DMS79 (cell line): ENCODE measurements at regions not wholly inside any gene's neighbourhood (a gene's known extent, or its start where the extent isn't known, plus 50 kb on each side); places are given as distances from the start of the nearest gene placed in this dataset.

Source experiments
- DNase-seq: peaks from one replicate; lab custom pipeline; 2025; lab: John Stamatoyannopoulos, UW

GRCh38 chr13:62094932-62095331, 679.3 kb upstream of the PCDH20 start:
- no peak for DNase-seq

GRCh38 chr13:62093984-62094780, 678.5 kb upstream of the PCDH20 start:
- DNase-seq, result no peak

GRCh38 chr13:62092949-62093348, 677.3 kb upstream of the PCDH20 start:
- DNase-seq, result no peak

- DNase-seq, result no peak
Measured at GRCh38 chr13:62092536-62092935, 676.9 kb upstream of the PCDH20 start.

GRCh38 chr13:62088165-62088564, 672.5 kb upstream of the PCDH20 start:
- DNase-seq, result no peak

- no peak for DNase-seq
Measured at GRCh38 chr13:62087124-62087523, 671.5 kb upstream of the PCDH20 start.

- DNase-seq, result no peak
Measured at GRCh38 chr13:62085337-62086229, 669.9 kb upstream of the PCDH20 start.

GRCh38 chr13:62084728-62085127, 669.1 kb upstream of the PCDH20 start:
- no peak for DNase-seq

GRCh38 chr13:62067821-62068220, 652.2 kb upstream of the PCDH20 start:
- no peak for DNase-seq

GRCh38 chr13:62065016-62065415, 649.4 kb upstream of the PCDH20 start:
- DNase-seq, result no peak

GRCh38 chr13:62061751-62062150, 646.1 kb upstream of the PCDH20 start:
- no peak for DNase-seq

GRCh38 chr13:62060570-62060969, 644.9 kb upstream of the PCDH20 start:
- DNase-seq, result no peak

GRCh38 chr13:62057286-62057685, 641.6 kb upstream of the PCDH20 start:
- no peak for DNase-seq

- DNase-seq, result no peak
Measured at GRCh38 chr13:62049992-62050391, 634.3 kb upstream of the PCDH20 start.

- no peak for DNase-seq
Measured at GRCh38 chr13:62046512-62046911, 630.9 kb upstream of the PCDH20 start.

- no peak for DNase-seq
Measured at GRCh38 chr13:62043600-62043999, 628.0 kb upstream of the PCDH20 start.

- no peak for DNase-seq
Measured at GRCh38 chr13:62040806-62041205, 625.2 kb upstream of the PCDH20 start.

GRCh38 chr13:62040078-62040477, 624.4 kb upstream of the PCDH20 start:
- no peak for DNase-seq

GRCh38 chr13:62038214-62038613, 622.6 kb upstream of the PCDH20 start:
- DNase-seq, result no peak

GRCh38 chr13:62035981-62036380, 620.3 kb upstream of the PCDH20 start:
- DNase-seq, result no peak

- no peak for DNase-seq
Measured at GRCh38 chr13:62033934-62034333, 618.3 kb upstream of the PCDH20 start.

- DNase-seq, result no peak
Measured at GRCh38 chr13:62022369-62022768, 606.7 kb upstream of the PCDH20 start.

GRCh38 chr13:62019858-62020257, 604.2 kb upstream of the PCDH20 start:
- no peak for DNase-seq
